ENCODE measurements at regions not wholly inside any gene's neighbourhood (a gene's known extent, or its start where the extent isn't known, plus 50 kb on each side); places are given as distances from the start of the nearest gene placed in this dataset.

DNA sequence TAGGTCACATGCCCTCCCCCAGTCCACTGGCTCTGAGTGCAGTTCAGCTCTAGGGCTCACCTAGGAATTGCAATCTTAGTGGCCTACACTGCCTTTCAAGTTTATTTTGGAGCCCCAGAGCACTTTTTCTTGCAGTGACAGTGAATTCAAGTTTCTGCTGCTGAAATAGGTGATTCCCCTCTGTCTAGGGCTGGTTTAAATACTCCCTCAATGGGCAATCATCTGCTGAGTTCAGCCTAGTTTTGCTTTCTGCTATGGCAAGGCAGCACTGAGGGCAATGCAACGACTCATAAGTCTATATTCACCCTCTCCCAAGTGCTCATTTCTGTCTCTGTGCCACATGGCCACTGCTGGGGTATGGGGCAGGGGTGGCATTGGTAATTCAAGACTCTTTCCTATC lies 472.6 kb upstream of the RGS18 start:
- FAIRE-seq (no peak), DNase-seq (ENCODE audit: low read depth, low spot score) (no peak)
- Histone ChIP-seq H3K36me3 (ENCODE audit: control insufficient read depth in 2 of 2, extremely low read depth in 1 of 2, insufficient read depth in 2 of 2, low read length in 2 of 2) (no peaks in the 10 kb centered on the region), H2AFZ (ENCODE audit: control insufficient read depth, low read length) (no peak overlapping the region), H3K9me1 (ENCODE audit: control insufficient read depth, extremely low read depth, insufficient read depth, low read length) (no peaks in the 10 kb centered on the region), H3K4me1 (ENCODE audit: control insufficient read depth, extremely low read depth, insufficient read depth, low read length) (no peaks in the 10 kb centered on the region), H3K9ac (ENCODE audit: control insufficient read depth, extremely low read depth, insufficient read depth, low read length) (no peak overlapping the region), H3K9me3 (ENCODE audit: control insufficient read depth, low read depth, low read length) (no peaks in the 10 kb centered on the region), H3K4me2 (ENCODE audit: control insufficient read depth, extremely low read depth, insufficient read depth, low read depth, low read length) (no peak overlapping the region), H3K79me2 (ENCODE audit: control insufficient read depth, insufficient read depth, low read length) (no peaks in the 10 kb centered on the region), H3K27ac (ENCODE audit: control insufficient read depth, insufficient read depth, low read length) (no peak overlapping the region), H4K20me1 (ENCODE audit: control insufficient read depth, extremely low read depth, insufficient read depth, low read length) (no peaks in the 10 kb centered on the region), H3K4me3 (ENCODE audit: control insufficient read depth in 2 of 3, extremely low read depth in 1 of 3, insufficient read depth in 2 of 3, low read depth in 1 of 3, low read length in 3 of 3) (no peak overlapping the region), H3K27me3 (ENCODE audit: control insufficient read depth, extremely low read depth, insufficient read depth, low read length) (no peaks in the 10 kb centered on the region)
- dilution Hi-C loops (cut with MboI; ENCODE audit: extremely low pct_ligation_motif_present, low sequenced_read_pairs), result no loop called here
- TF ChIP-seq, protein P1, sequence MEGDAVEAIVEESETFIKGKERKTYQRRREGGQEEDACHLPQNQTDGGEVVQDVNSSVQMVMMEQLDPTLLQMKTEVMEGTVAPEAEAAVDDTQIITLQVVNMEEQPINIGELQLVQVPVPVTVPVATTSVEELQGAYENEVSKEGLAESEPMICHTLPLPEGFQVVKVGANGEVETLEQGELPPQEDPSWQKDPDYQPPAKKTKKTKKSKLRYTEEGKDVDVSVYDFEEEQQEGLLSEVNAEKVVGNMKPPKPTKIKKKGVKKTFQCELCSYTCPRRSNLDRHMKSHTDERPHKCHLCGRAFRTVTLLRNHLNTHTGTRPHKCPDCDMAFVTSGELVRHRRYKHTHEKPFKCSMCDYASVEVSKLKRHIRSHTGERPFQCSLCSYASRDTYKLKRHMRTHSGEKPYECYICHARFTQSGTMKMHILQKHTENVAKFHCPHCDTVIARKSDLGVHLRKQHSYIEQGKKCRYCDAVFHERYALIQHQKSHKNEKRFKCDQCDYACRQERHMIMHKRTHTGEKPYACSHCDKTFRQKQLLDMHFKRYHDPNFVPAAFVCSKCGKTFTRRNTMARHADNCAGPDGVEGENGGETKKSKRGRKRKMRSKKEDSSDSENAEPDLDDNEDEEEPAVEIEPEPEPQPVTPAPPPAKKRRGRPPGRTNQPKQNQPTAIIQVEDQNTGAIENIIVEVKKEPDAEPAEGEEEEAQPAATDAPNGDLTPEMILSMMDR (optimal IDR thresholded peaks at IDR 0.05 in 1 of 3, IDR thresholded peaks at IDR 0.05 in 1 of 3, conservative IDR thresholded peaks at IDR 0.05 in 1 of 3; ENCODE audit: extremely low read depth in 1 of 3, insufficient read depth in 2 of 3, low read length in 3 of 3), result no peak
- TF ChIP-seq EZH2 (IDR thresholded peaks at IDR 0.05; ENCODE audit: low read length), result no peak

DNA sequence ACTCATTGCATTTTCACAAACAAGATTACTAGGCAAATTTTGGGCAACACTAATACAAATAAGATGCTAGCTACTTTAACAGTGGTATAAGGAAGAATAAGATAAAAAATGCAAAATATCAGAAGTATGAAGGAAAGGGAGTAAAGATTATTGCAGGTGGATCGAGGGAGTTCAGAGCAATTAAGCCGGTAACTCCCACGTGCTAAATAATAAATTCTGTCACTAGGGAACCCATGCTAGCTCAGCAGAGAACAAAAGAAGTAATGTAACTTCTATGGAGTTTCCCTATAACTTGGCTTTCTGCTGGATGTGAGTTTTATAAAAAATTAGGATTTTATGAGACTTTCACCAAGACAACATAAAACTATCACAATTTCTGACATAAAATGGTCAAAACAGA lies 470.5 kb upstream of the RGS18 start:
- Histone ChIP-seq H4K20me1 (ENCODE audit: control insufficient read depth, extremely low read depth, insufficient read depth, low read length) (no peaks in the 10 kb centered on the region), H3K4me1 (ENCODE audit: control insufficient read depth, extremely low read depth, insufficient read depth, low read length) (no peaks in the 10 kb centered on the region), H2AFZ (ENCODE audit: control insufficient read depth, low read length) (no peak overlapping the region), H3K9me1 (ENCODE audit: control insufficient read depth, extremely low read depth, insufficient read depth, low read length) (no peaks in the 10 kb centered on the region), H3K36me3 (ENCODE audit: control insufficient read depth in 2 of 2, extremely low read depth in 1 of 2, insufficient read depth in 2 of 2, low read length in 2 of 2) (no peaks in the 10 kb centered on the region), H3K27me3 (ENCODE audit: control insufficient read depth, extremely low read depth, insufficient read depth, low read length) (no peaks in the 10 kb centered on the region), H3K4me3 (ENCODE audit: control insufficient read depth in 2 of 3, extremely low read depth in 1 of 3, insufficient read depth in 2 of 3, low read depth in 1 of 3, low read length in 3 of 3) (no peak overlapping the region), H3K27ac (ENCODE audit: control insufficient read depth, insufficient read depth, low read length) (no peak overlapping the region), H3K9me3 (ENCODE audit: control insufficient read depth, low read depth, low read length) (no peaks in the 10 kb centered on the region), H3K4me2 (ENCODE audit: control insufficient read depth, extremely low read depth, insufficient read depth, low read depth, low read length) (no peak overlapping the region), H3K9ac (ENCODE audit: control insufficient read depth, extremely low read depth, insufficient read depth, low read length) (no peak overlapping the region), H3K79me2 (ENCODE audit: control insufficient read depth, insufficient read depth, low read length) (no peaks in the 10 kb centered on the region)
- DNase-seq (ENCODE audit: low read depth, low spot score), result no peak
- FAIRE-seq, result no peak
- dilution Hi-C loops (cut with MboI; ENCODE audit: extremely low pct_ligation_motif_present, low sequenced_read_pairs), result no loop called here
- TF ChIP-seq, protein P1 (optimal IDR thresholded peaks at IDR 0.05 in 1 of 3, IDR thresholded peaks at IDR 0.05 in 1 of 3, conservative IDR thresholded peaks at IDR 0.05 in 1 of 3; ENCODE audit: extremely low read depth in 1 of 3, insufficient read depth in 2 of 3, low read length in 3 of 3), result no peak
- TF ChIP-seq EZH2 (IDR thresholded peaks at IDR 0.05; ENCODE audit: low read length), result no peak

Measured in keratinocyte (primary cell).